NCI-H345 treated with DMSO at 0.1 percent for 48 hours (cell line): ENCODE measurements at regions not wholly inside any gene's neighbourhood (a gene's known extent, or its start where the extent isn't known, plus 50 kb on each side); places are given as distances from the start of the nearest gene placed in this dataset.

Source experiments
- DNase-seq: peaks from one replicate; lab custom pipeline; 2025; ENCODE audit not compliant: unreplicated experiment; lab: John Stamatoyannopoulos, UW

- no peak for DNase-seq
Measured at GRCh38 chr4:19727141-19727540, 524.6 kb upstream of the SLIT2 start.

- DNase-seq: no peak
Measured at GRCh38 chr4:19725130-19725529, 526.6 kb upstream of the SLIT2 start.

GRCh38 chr4:19722404-19722803, 529.3 kb upstream of the SLIT2 start:
- no peak for DNase-seq

GRCh38 chr4:19721587-19721986, 530.1 kb upstream of the SLIT2 start:
- DNase-seq: no peak

GRCh38 chr4:19720610-19721009, 531.1 kb upstream of the SLIT2 start:
- DNase-seq: no peak

- DNase-seq: no peak
Measured at GRCh38 chr4:19720190-19720589, 531.5 kb upstream of the SLIT2 start.

- DNase-seq: no peak
Measured at GRCh38 chr4:19711871-19712270, 539.8 kb upstream of the SLIT2 start.

- no peak for DNase-seq
Measured at GRCh38 chr4:19707876-19708275, 543.8 kb upstream of the SLIT2 start.

- DNase-seq: no peak
Measured at GRCh38 chr4:19703391-19703790, 548.3 kb upstream of the SLIT2 start.

GRCh38 chr4:19700992-19701391, 550.7 kb upstream of the SLIT2 start:
- DNase-seq: no peak

GRCh38 chr4:19698961-19699360, 552.7 kb upstream of the SLIT2 start:
- DNase-seq: no peak

GRCh38 chr4:19694812-19695211, 556.9 kb upstream of the SLIT2 start:
- no peak for DNase-seq

- no peak for DNase-seq
Measured at GRCh38 chr4:19693936-19694570, 557.7 kb upstream of the SLIT2 start.

- DNase-seq: no peak
Measured at GRCh38 chr4:19689511-19689910, 562.2 kb upstream of the SLIT2 start.

GRCh38 chr4:19686456-19686855, 565.2 kb upstream of the SLIT2 start:
- no peak for DNase-seq

- no peak for DNase-seq
Measured at GRCh38 chr4:19684084-19684483, 567.6 kb upstream of the SLIT2 start.

- DNase-seq: no peak
Measured at GRCh38 chr4:19683426-19683825, 568.3 kb upstream of the SLIT2 start.

GRCh38 chr4:19677211-19677610, 574.5 kb upstream of the SLIT2 start:
- no peak for DNase-seq

- no peak for DNase-seq
Measured at GRCh38 chr4:19675172-19675811, 576.4 kb upstream of the SLIT2 start.

GRCh38 chr4:19659101-19659500, 592.6 kb upstream of the SLIT2 start:
- DNase-seq: no peak

- DNase-seq: no peak
Measured at GRCh38 chr4:19657856-19658255, 593.8 kb upstream of the SLIT2 start.

- DNase-seq: no peak
Measured at GRCh38 chr4:19655666-19656065, 596.0 kb upstream of the SLIT2 start.
